ENCODE measurements at regions not wholly inside any gene's neighbourhood (a gene's known extent, or its start where the extent isn't known, plus 50 kb on each side); places are given as distances from the start of the nearest gene placed in this dataset.

GRCh38 chr7:155972651-155973390 lies 160.6 kb upstream of the SHH start:
- ATAC-seq (no peak), DNase-seq (no peak)
- H3K36me3 Mint-ChIP-seq (ENCODE audit: low read depth) = no peaks in the 10 kb centered on the region
- peaks cover 2% of the 10 kb centered on the region for H3K4me1 Mint-ChIP-seq
- no peak overlapping the region for H3K27ac Mint-ChIP-seq
- no peaks in the 10 kb centered on the region for H3K9me3 ChIP-seq (ENCODE audit: control insufficient read depth, low read length, poor library complexity, severe bottlenecking)
- H3K27me3 Mint-ChIP-seq = peaks cover 32% of the 10 kb centered on the region
- no peak overlapping the region for H3K4me3 Mint-ChIP-seq

GRCh38 chr7:155972247-155972646 lies 160.0 kb upstream of the SHH start:
- Mint-ChIP-seq H3K4me1 (peaks cover 2% of the 10 kb centered on the region), H3K4me3 (no peak overlapping the region), H3K36me3 (ENCODE audit: low read depth) (no peaks in the 10 kb centered on the region), H3K27ac (no peak overlapping the region), H3K27me3 (peaks cover 29% of the 10 kb centered on the region)
- no peak for DNase-seq
- ATAC-seq = no peak
- H3K9me3 ChIP-seq (ENCODE audit: control insufficient read depth, low read length, poor library complexity, severe bottlenecking) = peaks cover under 1% of the 10 kb centered on the region

- no peaks in the 10 kb centered on the region for H3K36me3 Mint-ChIP-seq (ENCODE audit: low read depth)
- DNase-seq (no peak), ATAC-seq (no peak)
- H3K27ac Mint-ChIP-seq = no peak overlapping the region
- H3K27me3 Mint-ChIP-seq = peaks cover 29% of the 10 kb centered on the region
- no peak overlapping the region for H3K4me3 Mint-ChIP-seq
- peaks cover 2% of the 10 kb centered on the region for H3K4me1 Mint-ChIP-seq
- peaks cover 3% of the 10 kb centered on the region for H3K9me3 ChIP-seq (ENCODE audit: control insufficient read depth, low read length, poor library complexity, severe bottlenecking)
Observed at GRCh38 chr7:155971180-155971770, 159.0 kb upstream of the SHH start.

- H3K9me3 ChIP-seq (ENCODE audit: control insufficient read depth, low read length, poor library complexity, severe bottlenecking) = peaks cover 3% of the 10 kb centered on the region
- Mint-ChIP-seq H3K27me3 (peaks cover 33% of the 10 kb centered on the region), H3K27ac (no peak overlapping the region), H3K4me1 (no peaks in the 10 kb centered on the region), H3K36me3 (ENCODE audit: low read depth) (no peaks in the 10 kb centered on the region), H3K4me3 (no peak overlapping the region)
- ATAC-seq (no peak), DNase-seq (no peak)
Observed at GRCh38 chr7:155969192-155969929, 157.1 kb upstream of the SHH start.

- peaks cover 37% of the 10 kb centered on the region for H3K27me3 Mint-ChIP-seq
- no peak for DNase-seq
- no peak overlapping the region for H3K27ac Mint-ChIP-seq
- no peak overlapping the region for H3K4me3 Mint-ChIP-seq
- H3K9me3 ChIP-seq (ENCODE audit: control insufficient read depth, low read length, poor library complexity, severe bottlenecking) = peaks cover 3% of the 10 kb centered on the region
- peaks cover 3% of the 10 kb centered on the region for H3K36me3 Mint-ChIP-seq (ENCODE audit: low read depth)
- H3K4me1 Mint-ChIP-seq = no peaks in the 10 kb centered on the region
- no peak for ATAC-seq
Observed at GRCh38 chr7:155965010-155965409, 152.7 kb upstream of the SHH start.

GRCh38 chr7:155964543-155964942 lies 152.3 kb upstream of the SHH start:
- H3K4me1 Mint-ChIP-seq = no peaks in the 10 kb centered on the region
- H3K4me3 Mint-ChIP-seq = no peak overlapping the region
- ATAC-seq = no peak
- DNase-seq = no peak
- peaks cover 3% of the 10 kb centered on the region for H3K36me3 Mint-ChIP-seq (ENCODE audit: low read depth)
- H3K27ac Mint-ChIP-seq = no peak overlapping the region
- H3K9me3 ChIP-seq (ENCODE audit: control insufficient read depth, low read length, poor library complexity, severe bottlenecking) = peaks cover 3% of the 10 kb centered on the region
- peaks cover 39% of the 10 kb centered on the region for H3K27me3 Mint-ChIP-seq

GRCh38 chr7:155963771-155964195 lies 151.5 kb upstream of the SHH start:
- Mint-ChIP-seq H3K4me3 (no peak overlapping the region), H3K4me1 (no peaks in the 10 kb centered on the region), H3K27me3 (peaks cover 39% of the 10 kb centered on the region), H3K36me3 (ENCODE audit: low read depth) (peaks cover 3% of the 10 kb centered on the region), H3K27ac (no peak overlapping the region)
- DNase-seq (no peak), ATAC-seq (no peak)
- H3K9me3 ChIP-seq (ENCODE audit: control insufficient read depth, low read length, poor library complexity, severe bottlenecking) = peaks cover 3% of the 10 kb centered on the region

- no peak overlapping the region for H3K4me3 Mint-ChIP-seq
- no peak for ATAC-seq
Observed at GRCh38 chr7:155963356-155963755, 151.1 kb upstream of the SHH start.

GRCh38 chr7:155962968-155963300 lies 150.7 kb upstream of the SHH start:
- Mint-ChIP-seq H3K27me3 (peaks cover 39% of the 10 kb centered on the region), H3K4me3 (no peak overlapping the region), H3K4me1 (no peaks in the 10 kb centered on the region), H3K36me3 (ENCODE audit: low read depth) (peaks cover 3% of the 10 kb centered on the region), H3K27ac (no peak overlapping the region)
- DNase-seq (no peak), ATAC-seq (no peak)
- H3K9me3 ChIP-seq (ENCODE audit: control insufficient read depth, low read length, poor library complexity, severe bottlenecking) = peaks cover 3% of the 10 kb centered on the region

More at GRCh38 chr7:155963356-155963755, 151.1 kb upstream of the SHH start:
- H3K27me3 Mint-ChIP-seq = peaks cover 39% of the 10 kb centered on the region
- no peak overlapping the region for H3K27ac Mint-ChIP-seq
- H3K4me1 Mint-ChIP-seq = no peaks in the 10 kb centered on the region
- H3K9me3 ChIP-seq (ENCODE audit: control insufficient read depth, low read length, poor library complexity, severe bottlenecking) = peaks cover 3% of the 10 kb centered on the region
- H3K36me3 Mint-ChIP-seq (ENCODE audit: low read depth) = peaks cover 3% of the 10 kb centered on the region
- DNase-seq = no peak

- Mint-ChIP-seq H3K4me3 (no peak overlapping the region), H3K27ac (no peak overlapping the region)
- no peak for ATAC-seq
Observed at GRCh38 chr7:155962191-155962967, 150.1 kb upstream of the SHH start.

GRCh38 chr7:155961241-155962190 lies 149.3 kb upstream of the SHH start:
- Mint-ChIP-seq H3K4me3 (no peak overlapping the region), H3K4me1 (no peaks in the 10 kb centered on the region), H3K36me3 (ENCODE audit: low read depth) (peaks cover 3% of the 10 kb centered on the region), H3K27me3 (peaks cover 39% of the 10 kb centered on the region), H3K27ac (no peak overlapping the region)
- no peak for ATAC-seq
- no peaks in the 10 kb centered on the region for H3K9me3 ChIP-seq (ENCODE audit: control insufficient read depth, low read length, poor library complexity, severe bottlenecking)
- DNase-seq = no peak

More at GRCh38 chr7:155962191-155962967, 150.1 kb upstream of the SHH start:
- no peak for DNase-seq
- H3K36me3 Mint-ChIP-seq (ENCODE audit: low read depth) = peaks cover 3% of the 10 kb centered on the region
- H3K27me3 Mint-ChIP-seq = peaks cover 39% of the 10 kb centered on the region
- H3K4me1 Mint-ChIP-seq = no peaks in the 10 kb centered on the region
- H3K9me3 ChIP-seq (ENCODE audit: control insufficient read depth, low read length, poor library complexity, severe bottlenecking) = peaks cover 3% of the 10 kb centered on the region

GRCh38 chr7:155959894-155960293 lies 147.6 kb upstream of the SHH start:
- ATAC-seq (no peak), DNase-seq (no peak)
- no peaks in the 10 kb centered on the region for H3K9me3 ChIP-seq (ENCODE audit: control insufficient read depth, low read length, poor library complexity, severe bottlenecking)
- Mint-ChIP-seq H3K27me3 (peaks cover 32% of the 10 kb centered on the region), H3K4me1 (no peaks in the 10 kb centered on the region), H3K36me3 (ENCODE audit: low read depth) (peaks cover 3% of the 10 kb centered on the region), H3K4me3 (no peak overlapping the region), H3K27ac (no peak overlapping the region)
